Stimulated activated CD4-positive, alpha-beta T cell treated with anti-CD3 and anti-CD28 coated beads, Interleukin-2, amount 100 ng/mL, for 48 hours (primary cell): ENCODE measurements at regions not wholly inside any gene's neighbourhood (a gene's known extent, or its start where the extent isn't known, plus 50 kb on each side); places are given as distances from the start of the nearest gene placed in this dataset.
"Not testable (repeated sequence)": the region's sequence is repeated elsewhere in the genome, so short reads cannot be mapped to it uniquely, and the experiment has no call there.

Experiments used
- DNase-seq, 2 donors: peaks; one replicate each; pipeline ENCODE4 v3.0.0-alpha.2; 2020

DNA sequence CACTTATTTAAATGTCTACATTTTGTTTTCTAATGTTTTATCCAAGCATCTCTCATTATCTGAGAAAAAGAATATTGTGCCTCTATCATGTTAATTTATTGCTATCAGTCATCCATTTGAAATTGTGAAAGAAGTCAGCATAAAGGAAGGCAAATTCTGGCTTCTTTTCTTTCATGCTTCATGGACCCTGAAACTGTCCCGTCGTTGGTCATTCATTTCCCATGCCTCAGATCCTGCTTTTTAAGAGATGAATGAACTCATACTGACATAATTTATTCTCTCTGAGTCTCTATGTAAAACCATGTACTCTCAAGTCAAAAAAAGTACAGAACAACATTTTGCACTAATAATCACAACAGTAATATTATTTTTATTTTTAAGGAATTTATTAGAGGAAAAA lies 2512.0 kb downstream of the PCDH9 start:
- no peak for DNase-seq

DNA sequence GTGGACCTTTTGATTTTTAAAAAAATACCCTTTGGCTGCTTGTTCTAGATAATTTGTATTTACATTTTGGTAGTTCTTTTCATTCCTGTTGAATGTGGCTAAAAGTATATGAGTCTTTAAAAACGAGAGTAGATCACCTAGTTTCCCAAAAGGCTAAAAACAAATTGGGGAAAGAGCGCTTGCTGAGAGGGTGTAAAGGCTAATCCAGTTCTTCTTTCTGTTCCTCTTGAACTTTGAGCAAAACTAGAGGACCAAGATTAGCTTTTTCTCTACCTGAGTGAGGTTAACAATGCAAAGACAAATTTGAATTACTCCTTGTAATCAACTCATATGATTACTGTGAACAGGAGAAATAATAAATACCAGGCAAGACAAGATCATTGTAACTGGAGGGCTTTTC lies 2513.2 kb downstream of the PCDH9 start:
- no peak for DNase-seq

DNA sequence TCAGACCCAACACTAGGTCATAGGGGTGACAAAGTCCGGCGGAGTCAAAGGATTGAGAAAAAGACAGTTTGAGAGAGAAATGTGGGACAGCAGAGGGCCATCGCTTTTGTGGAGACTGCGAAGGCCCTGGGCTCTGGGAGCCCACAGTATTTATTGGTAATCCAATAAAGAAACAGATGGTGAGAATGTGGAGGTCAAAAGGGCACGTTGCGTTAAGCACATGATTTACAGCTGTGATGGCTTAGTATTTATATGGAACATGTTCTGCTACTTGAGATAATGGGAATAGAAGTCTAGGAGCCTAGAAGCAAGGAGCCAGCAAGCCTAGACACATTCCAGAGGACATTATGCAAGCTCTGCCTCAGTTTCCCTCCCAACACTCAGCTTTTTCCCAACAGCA lies 2521.1 kb downstream of the PCDH9 start:
- no peak for DNase-seq

DNA sequence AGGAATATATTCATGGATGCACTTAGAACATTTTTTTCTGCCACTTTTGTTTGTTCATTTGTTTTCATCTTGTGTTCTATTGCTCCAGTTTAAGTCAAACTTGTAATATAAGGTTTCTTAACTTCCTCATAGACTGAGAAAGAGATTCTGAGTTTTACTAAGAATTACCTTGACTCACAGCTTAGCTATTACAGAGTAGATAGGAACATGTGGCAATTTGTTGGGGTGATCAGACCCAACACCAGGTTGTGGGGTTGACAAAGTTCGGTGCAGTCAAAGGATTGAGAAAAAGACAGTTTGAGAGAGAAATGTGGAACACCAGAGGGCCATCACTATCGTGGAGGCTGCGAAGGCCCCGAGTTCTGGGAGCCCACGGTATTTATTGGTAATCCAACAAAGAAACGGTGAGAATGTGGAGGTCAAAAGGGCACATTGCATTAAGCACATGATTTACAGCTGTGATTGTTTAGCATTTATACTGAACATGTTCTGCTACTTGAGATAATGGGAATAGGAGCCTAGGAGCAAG lies 2526.0 kb downstream of the PCDH9 start:
- no peak for DNase-seq

DNA sequence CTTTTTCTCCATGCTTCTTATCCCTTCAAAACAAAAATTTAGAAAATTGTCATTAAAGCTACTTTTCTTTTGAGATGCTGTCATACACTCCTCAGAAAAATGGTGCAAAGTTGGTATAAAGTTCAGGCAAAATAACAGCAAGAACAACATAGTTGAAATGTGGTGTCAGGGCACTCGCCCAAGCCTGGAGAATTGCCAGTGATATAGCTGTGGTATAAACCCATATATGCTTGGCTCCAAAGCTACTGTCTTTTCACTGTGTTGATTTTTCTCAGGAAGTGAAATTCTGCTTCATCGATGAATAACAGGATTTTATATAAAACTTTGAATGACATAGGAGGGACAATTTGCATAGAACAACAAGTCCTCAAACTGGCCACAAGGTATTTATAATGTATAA lies 2532.9 kb downstream of the PCDH9 start:
- no peak for DNase-seq

DNA sequence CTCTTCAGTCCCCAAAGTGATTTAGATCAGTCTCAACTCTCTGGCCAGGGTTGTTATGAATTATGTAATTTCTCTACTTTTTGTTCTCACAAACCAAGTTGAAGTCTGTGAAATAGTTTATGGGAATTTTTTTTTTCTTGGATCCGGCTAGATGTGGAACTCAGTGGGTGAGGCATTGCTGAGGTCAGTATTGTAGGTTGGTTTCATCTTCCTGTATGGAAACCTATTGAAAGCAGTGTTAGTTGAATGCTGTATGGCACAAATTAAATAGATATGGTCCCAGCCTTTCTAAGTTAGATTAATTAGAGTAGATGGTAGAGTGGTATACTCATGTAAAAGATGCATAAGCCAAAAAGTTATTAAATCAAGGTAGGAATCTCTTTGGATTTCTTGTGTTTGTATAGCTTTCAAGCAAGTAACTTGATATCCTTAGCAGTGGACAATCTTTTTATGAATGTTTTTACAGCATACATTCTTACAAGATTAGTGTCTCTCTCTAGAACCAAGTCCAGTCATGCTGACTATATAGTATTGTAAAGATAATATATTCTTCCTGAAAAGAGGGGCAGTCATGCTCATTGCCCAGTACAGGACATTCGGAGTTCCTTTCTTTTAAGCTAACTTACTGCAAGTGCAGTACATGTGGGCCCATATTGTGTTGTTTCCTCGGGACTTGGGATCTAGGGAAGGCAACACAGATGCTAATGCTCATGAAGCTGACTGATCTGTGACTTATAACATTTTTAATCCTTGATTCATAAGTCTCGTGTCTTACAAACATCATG lies 2541.1 kb downstream of the PCDH9 start:
- no peak for DNase-seq

DNA sequence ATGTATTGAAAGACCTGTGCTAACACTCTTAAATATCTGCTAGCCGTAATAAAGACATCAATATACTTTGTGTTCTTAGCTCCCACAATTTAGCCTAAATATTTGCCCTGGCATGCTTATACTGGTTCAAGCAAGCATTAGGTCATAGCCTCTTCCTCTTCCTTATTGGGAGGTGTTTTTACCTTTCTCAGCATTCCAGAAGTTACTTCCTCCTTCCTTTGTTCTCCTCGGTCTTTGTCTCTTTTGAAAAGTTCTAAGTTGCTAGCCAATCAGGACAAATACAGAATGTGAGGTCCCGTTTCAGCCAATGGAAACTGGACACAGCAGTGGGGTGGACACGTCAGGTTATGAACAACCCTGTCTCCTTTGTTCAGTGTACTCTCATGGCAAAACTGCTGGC lies 2543.6 kb downstream of the PCDH9 start:
- DNase-seq = not testable (repeated sequence)

DNA sequence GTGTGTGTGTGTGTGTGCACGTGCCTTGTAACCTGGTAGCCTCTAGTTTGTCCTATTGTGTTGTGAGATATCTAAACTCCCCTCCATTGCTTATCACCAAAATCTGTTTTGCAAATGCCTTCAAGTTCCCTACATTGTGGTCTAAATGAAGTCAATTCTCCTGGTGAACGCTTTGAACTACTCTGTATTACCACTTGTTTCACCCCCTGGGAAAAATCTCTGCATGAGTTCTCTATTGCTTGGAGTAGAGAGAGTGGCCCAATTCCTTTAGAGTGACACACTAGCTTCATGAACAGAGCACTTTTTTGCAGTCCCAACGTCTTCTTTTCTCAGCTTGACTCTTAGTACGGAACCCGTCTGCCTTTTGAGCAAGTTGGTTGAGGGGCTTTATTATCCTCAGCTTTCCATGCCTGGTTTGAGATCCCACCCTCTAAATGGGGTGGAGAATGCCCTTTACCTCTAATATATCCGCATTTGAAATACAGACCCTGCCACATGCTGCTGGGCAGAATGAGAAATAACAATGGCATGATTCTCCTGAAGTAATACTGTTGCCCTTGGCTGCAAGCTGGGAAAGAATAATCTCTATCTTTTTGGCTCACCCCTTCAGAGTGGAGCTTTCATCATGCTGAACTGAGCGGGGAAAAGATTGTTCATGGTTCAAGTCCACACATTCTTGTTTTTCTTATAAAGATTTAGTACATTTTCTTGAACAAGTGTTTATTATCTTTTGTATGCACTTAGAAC lies 2545.3 kb downstream of the PCDH9 start:
- DNase-seq = no peak

DNA sequence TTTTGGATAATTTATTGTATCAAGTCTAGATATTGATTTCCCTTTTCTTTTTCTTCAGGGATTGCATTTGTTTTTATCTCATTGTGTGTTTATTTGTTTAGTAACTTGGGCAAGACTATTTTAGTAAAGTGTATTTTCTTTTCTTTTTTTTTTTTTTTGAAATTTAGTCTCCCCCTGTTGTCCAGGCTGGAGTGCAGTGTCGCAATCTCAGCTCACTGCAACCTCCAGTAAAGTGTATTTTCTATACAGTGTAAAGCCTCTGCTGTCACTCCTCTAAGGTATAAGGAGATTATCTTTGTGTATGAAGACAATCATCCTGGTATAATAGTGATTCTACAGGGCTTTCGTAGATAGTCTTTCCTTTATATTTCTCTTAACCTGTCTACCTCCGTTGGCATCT lies 2546.0 kb downstream of the PCDH9 start:
- DNase-seq = no peak

DNA sequence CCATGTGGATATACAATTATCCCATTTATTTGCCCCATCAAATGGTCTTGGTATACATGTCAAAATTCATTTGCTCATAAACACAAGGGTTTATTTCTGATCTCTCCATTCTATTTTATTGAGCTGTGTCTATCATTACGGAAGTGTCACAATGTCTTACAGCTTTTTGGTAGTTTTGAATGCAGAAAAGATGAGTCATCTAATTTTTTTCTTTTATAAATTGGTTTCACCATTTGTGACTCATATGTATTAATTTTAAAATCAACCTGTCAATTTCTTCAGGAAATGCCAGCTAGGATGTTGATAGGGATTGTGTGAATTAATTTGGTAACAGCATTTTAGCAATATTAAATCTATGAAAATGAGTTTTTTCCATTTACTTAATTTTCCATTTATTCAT lies 2549.4 kb downstream of the PCDH9 start:
- DNase-seq = no peak

DNA sequence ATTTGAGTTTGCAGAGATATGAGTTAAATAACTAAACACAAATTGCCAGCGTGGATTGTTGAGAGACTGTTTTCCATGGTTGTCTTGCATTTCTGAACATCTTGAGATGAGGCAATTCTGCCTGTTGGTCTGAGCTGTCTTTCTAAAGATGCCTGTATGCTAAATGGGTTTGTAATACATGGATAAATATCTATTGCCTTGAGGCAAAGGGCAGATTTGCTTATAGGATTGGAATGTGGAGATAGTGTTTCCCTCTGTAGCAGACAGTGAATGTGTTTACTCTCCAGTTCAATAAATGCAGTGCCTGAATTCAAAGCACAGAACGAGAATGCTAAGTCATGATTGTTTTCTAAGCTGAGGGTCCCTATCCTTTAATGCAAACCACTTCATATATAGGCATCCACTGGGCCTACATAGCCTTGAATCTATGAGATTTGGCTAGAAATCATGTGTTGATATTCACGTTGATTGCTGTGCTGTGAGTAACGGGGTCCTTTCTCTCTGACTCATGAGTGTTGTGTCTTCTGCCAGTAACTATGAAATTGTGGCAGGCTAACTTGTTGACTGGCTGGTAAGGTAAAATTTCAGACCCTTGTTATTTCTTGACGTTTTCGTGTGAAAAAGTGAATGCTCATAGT lies 2554.8 kb downstream of the PCDH9 start:
- DNase-seq = no peak

DNA sequence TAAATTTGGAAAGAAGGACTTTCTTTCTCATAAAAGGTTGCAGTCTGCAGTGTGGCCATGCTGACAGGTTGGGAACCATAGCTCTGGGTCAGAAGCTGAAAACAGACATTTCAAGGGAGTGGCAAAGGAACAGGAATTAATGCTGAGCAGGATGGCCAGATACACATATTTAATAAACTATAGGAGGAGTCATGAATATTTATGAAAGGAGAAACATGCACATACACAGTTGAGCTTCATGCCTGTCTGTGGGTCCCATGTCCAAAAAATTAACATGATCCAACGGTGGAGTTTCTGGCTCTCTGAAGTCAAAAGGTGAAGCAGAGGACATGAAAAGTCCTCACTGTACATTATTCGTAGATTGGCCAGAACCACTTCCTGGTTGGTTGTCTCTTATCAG lies 2556.0 kb downstream of the PCDH9 start:
- no peak for DNase-seq

DNA sequence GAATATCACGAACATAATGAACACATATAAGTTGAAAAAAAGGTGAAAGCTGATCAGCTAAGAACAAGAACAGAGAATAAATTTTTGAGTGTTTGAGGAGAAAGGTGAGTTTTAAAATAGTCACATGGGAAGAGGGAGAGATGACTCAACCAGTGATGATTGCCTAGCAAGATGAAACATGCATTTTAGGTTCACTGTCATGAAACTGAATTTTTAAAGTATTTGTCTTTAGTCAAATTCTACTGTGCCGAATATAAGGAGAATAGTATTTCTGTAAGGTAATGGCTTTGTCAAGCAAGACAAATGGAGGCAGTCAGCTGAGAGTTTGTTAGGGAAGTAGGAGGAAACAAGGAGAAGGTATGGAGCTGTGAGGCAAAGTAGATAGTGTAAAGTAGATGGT lies 2557.4 kb downstream of the PCDH9 start:
- no peak for DNase-seq

DNA sequence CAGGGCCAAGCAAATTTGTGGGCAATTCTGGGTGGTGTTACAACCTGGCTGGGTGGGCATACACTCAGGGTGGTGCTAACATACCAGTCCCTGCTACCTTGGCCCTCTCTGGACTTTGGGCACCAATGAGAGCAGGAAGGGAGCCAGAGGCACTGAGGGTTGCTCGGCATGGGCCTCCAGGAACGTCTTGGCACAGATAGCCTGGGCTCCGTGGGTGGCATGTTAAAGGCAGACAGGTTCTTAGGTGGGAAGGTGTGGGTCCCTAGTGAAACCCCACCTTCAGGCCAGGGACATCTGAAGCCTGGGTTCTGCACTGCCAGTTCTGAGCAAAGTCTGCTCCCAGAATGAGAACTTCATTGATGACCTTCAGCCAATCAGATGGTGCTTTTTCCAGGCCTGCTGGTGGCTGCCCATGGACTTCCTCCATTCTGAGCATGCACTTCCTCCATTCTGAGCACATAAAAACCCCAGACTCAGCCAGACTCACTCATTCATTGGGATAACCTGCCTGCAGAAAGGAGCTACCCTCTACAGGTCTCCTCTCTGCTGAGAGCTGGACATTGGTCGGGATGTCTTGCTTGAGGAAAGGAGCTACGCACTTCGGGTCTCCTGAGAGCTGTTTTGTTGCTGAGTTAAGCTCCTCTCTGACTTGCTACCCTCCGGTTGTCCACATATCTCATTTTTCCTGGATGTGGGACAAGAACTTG lies 2567.1 kb downstream of the PCDH9 start:
- DNase-seq = no peak

DNA sequence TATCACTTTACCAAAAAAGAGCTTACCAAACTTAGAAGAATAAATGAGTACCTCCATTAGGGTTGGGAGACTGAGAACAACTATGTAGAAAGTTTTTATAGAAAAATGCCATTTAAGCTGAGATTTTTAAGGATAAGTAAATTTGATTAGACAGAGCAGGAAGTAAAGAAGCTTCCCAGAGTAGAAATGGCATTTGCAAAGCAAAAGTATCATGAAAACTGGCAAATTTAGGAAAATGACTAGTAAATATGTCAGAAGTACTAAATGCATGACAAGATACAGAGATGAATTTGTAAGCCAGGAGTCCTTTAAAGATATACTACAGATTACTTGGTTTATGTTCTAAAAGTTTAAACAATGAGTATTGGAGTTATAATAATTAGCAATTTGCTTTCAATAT lies 2581.8 kb downstream of the PCDH9 start:
- no peak for DNase-seq

DNA sequence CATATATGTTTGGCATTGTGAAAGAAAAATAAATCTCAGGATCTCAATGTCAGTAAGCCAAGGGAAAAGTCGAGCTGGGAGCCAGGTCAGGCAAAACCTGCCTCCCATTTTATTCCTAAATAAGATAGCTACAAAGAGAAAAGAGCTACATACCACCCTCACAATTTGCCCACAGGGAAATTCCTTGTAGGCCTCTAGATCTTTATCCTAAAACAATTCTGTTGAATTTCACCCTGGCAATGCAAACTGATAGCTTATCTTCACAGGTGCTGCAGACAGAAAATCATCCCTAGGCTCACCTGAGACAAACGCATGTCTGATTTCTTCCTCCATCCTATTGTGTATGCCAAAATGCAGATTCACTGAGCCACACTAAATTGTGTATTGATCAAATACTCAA lies 2587.1 kb downstream of the PCDH9 start:
- no peak for DNase-seq

DNA sequence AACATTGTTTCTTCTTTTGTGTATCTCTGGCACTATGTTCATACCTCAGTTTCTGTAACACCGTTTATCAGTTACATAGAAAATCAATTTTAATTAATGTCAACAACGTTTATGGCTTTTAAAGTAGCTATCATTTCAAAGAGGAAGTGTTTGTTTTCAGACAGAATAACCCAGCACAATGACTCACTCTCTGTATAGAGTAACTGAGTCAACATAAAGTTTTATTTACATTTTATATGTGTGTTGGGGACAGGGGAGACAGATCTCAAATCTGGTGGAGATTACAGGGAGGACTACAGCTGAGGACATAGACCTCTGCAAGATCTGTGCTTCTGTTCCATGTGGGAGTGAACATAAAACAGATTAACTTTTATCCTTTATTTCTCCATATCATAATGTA lies 2590.1 kb downstream of the PCDH9 start:
- DNase-seq = no peak

DNA sequence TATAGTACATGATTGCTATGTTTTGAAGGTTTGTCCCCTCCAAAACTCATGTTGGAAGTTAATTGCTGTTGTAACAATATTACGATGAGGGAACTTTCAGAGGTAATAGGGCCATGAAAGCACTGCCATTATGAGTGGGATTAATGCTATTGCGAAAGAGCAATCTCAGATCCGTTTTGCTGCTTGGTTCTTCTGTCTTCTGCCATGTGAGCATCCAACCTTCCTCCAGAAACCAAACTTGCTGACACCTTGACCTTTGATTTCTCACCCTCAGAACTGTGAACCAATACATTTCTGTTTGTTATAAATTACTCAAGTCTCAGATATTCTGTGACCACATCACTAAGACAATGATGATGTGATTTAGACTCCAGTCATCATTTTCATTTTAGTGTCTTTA lies 2590.9 kb downstream of the PCDH9 start:
- no peak for DNase-seq

DNA sequence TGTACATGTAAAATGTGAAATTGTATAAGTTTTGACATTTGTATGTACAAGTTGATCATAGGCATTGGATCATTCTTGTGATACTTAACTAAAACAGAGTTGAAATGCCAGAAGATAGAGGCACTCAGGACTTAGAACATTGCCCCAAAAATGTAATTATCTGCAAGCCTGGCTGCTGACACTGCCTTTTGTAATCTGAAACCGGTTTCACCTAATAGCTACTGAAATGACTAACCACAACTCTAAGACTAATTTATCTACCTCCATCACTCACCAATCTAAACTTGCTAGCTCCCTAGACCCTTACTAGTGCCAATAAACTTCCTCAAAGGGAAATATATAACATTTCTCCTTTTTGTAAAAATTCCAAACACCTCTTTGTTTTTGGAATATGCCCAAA lies 2596.2 kb downstream of the PCDH9 start:
- no peak for DNase-seq

DNA sequence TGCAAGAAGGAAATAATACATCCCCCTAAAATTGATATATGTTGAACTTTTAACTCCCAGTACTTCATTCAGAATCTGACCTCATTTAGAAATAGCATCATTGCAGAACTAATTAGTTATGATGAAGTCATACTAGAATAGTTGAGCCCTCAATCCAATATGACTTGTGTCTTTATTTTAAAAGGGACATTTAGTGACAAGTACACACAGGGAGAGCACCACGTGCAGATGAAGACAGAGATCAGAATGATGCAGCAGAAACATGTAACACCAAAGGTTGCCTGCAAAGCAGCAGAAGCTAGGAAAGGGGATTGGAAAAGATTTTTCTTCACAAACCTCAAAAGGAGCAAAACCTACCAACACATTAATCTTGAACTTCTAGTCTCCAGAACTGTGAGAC lies 2602.5 kb downstream of the PCDH9 start:
- no peak for DNase-seq

DNA sequence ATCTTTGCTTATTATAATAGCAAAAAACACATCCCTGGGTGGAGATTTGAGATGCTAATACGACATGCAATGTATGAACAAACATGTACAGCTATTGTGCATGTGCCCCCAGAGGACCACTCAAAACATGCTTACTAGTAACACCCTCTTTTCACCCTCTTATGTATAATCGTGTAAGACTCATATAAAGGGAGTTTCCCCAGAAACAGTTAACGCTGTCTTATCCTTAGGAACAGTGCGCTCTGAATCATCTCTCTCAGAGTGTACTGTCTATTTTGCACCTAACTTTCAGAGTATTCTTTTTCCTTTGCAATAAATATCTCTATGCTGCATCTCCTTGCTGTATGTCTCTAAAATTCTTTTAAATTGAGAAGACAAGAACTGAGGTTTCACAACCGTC lies 2604.0 kb downstream of the PCDH9 start:
- no peak for DNase-seq

DNA sequence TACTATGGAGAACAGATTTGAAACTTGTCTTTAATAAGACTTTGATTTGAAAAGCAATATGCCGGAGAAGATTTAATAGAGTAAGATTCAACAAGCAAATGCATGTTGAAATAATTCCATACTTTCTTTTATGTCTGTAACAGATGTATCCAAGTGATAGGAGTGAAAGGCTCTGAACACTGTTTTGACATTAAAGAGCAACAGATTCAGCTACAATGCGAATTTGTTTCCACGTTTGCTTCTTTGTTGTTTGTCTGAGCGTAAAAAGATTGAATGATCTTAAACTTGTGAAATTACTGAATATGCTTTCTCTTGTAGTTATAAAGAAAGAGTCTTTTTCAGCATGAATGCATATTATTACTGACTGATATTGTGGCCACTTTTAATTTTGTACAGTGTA lies 2612.9 kb downstream of the PCDH9 start:
- no peak for DNase-seq

DNA sequence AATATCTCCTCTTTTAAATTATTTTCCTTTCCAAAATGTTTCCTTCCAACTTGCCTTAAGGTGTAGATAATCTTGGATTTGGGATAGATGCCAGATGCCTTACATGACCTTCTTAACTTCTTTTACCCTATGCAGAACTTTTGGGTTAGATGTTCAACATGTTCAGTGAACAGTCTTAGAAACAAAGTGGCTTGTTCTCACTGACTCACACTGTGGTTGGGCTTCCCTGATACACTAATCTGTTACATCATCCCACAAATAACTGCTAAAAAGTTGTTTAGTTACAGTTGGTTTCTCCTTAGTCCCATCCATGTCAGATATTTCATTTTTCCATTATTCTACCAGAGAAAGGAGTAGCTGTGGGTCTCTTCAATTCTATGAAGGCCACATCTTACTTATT lies 2638.2 kb downstream of the PCDH9 start:
- no peak for DNase-seq
